GM21529 (cell line): ENCODE measurements at regions not wholly inside any gene's neighbourhood (a gene's known extent, or its start where the extent isn't known, plus 50 kb on each side); places are given as distances from the start of the nearest gene placed in this dataset.
"Not testable (repeated sequence)": the region's sequence is repeated elsewhere in the genome, so short reads cannot be mapped to it uniquely, and the experiment has no call there.

Experiments used
- ATAC-seq: cut with Tn5 transposase; IDR thresholded peaks from one replicate; pipeline ENCODE4 v1.9.1; 2021; ENCODE audit not compliant: unreplicated experiment

- ATAC-seq = not testable (repeated sequence)
These were observed 814.3 kb upstream of the VRK2 start for GRCh38 chr2:57232341-57232740.

GRCh38 chr2:57251495-57251894 lies 795.1 kb upstream of the VRK2 start:
- ATAC-seq = not testable (repeated sequence)

- ATAC-seq = not testable (repeated sequence)
These were observed 770.2 kb upstream of the VRK2 start for GRCh38 chr2:57276408-57276807.

- ATAC-seq = no peak
These were observed 768.2 kb upstream of the VRK2 start for GRCh38 chr2:57278451-57278850.

GRCh38 chr2:57291209-57291608 lies 755.4 kb upstream of the VRK2 start:
- ATAC-seq = no peak

- ATAC-seq = no peak
These were observed 749.6 kb upstream of the VRK2 start for GRCh38 chr2:57296795-57297517.

GRCh38 chr2:57313678-57314077 lies 732.9 kb upstream of the VRK2 start:
- ATAC-seq = no peak

- no peak for ATAC-seq
These were observed 731.9 kb upstream of the VRK2 start for GRCh38 chr2:57314682-57315081.

- ATAC-seq = no peak
These were observed 716.2 kb upstream of the VRK2 start for GRCh38 chr2:57330447-57330846.

GRCh38 chr2:57333221-57333620 lies 713.4 kb upstream of the VRK2 start:
- ATAC-seq = no peak

GRCh38 chr2:57343391-57344006 lies 703.1 kb upstream of the VRK2 start:
- ATAC-seq = no peak

- no peak for ATAC-seq
These were observed 678.4 kb upstream of the VRK2 start for GRCh38 chr2:57368190-57368589.

- no peak for ATAC-seq
These were observed 675.6 kb upstream of the VRK2 start for GRCh38 chr2:57370882-57371585.

- no peak for ATAC-seq
These were observed 674.2 kb upstream of the VRK2 start for GRCh38 chr2:57372237-57372984.

GRCh38 chr2:57373530-57373929 lies 673.1 kb upstream of the VRK2 start:
- no peak for ATAC-seq

GRCh38 chr2:57376985-57377384 lies 669.6 kb upstream of the VRK2 start:
- no peak for ATAC-seq

- ATAC-seq = no peak
These were observed 660.3 kb upstream of the VRK2 start for GRCh38 chr2:57386305-57386704.

GRCh38 chr2:57396355-57397098 lies 650.1 kb upstream of the VRK2 start:
- ATAC-seq = no peak

- no peak for ATAC-seq
These were observed 648.9 kb upstream of the VRK2 start for GRCh38 chr2:57397550-57398360.

GRCh38 chr2:57399057-57399456 lies 647.5 kb upstream of the VRK2 start:
- ATAC-seq = no peak
